Smooth muscle cell (in vitro differentiated cells): ENCODE measurements at regions not wholly inside any gene's neighbourhood (a gene's known extent, or its start where the extent isn't known, plus 50 kb on each side); places are given as distances from the start of the nearest gene placed in this dataset.

ENCODE experiments used
- DNase-seq: peaks from one replicate; lab custom pipeline; 2025; ENCODE audit not compliant: unreplicated experiment; lab: John Stamatoyannopoulos, UW
- H2AFZ ChIP-seq: fragments of 200-600 bp; sonication (generic); 2 replicates; pipeline ENCODE4 v1.6.0; 2016; ENCODE audit warnings: antibody characterized with exemption, low read depth, mild to moderate bottlenecking
- H3F3A ChIP-seq: fragments of 200-600 bp; sonication (generic); 2 replicates; pipeline ENCODE4 v1.6.0; 2017; ENCODE audit warnings: antibody characterized with exemption, low read depth
- H3K27ac ChIP-seq: fragments of 200-600 bp; sonication (generic); 2 replicates; pipeline ENCODE4 v1.5.1; 2016; ENCODE audit warnings: low read depth, mild to moderate bottlenecking
- H3K27me3 ChIP-seq: fragments of 200-600 bp; sonication (generic); 2 replicates; pipeline ENCODE4 v1.6.1; 2016; ENCODE audit warnings: low read depth, mild to moderate bottlenecking
- H3K36me3 ChIP-seq: fragments of 200-600 bp; sonication (generic); 2 replicates; pipeline ENCODE4 v1.5.1; 2016; ENCODE audit warnings: low read depth
- H3K4me1 ChIP-seq: fragments of 200-600 bp; sonication (generic); 2 replicates; pipeline ENCODE4 v1.5.1; 2016; ENCODE audit warnings: low read depth
- H3K4me2 ChIP-seq: fragments of 200-600 bp; sonication (generic); 2 replicates; pipeline ENCODE4 v1.6.0; 2016; ENCODE audit warnings: mild to moderate bottlenecking
- H3K4me3 ChIP-seq: fragments of 200-600 bp; sonication (generic); 2 replicates; pipeline ENCODE4 v1.5.1; 2016; ENCODE audit warnings: mild to moderate bottlenecking
- H3K79me2 ChIP-seq: fragments of 200-600 bp; sonication (generic); 2 replicates; pipeline ENCODE4 v1.6.0; 2016; ENCODE audit warnings: low read depth, mild to moderate bottlenecking
- H3K9ac ChIP-seq: fragments of 200-600 bp; sonication (generic); 2 replicates; pipeline ENCODE4 v1.6.0; 2016; ENCODE audit warnings: low read depth
- H3K9me3 ChIP-seq: fragments of 200-600 bp; sonication (generic); replicated peaks from 2 replicates; pipeline ENCODE4 v1.5.1; 2016; ENCODE audit warnings: low read depth
- H4K20me1 ChIP-seq: fragments of 200-600 bp; sonication (generic); 2 replicates; pipeline ENCODE4 v1.6.0; 2016; ENCODE audit warnings: low read depth
- WGBS: methylation state at CpG from one replicate; pipeline ENCODE4 v1.1.7; 2016; ENCODE audit warnings: low lambda C conversion rate; 5-methylcytosine and 5-hydroxymethylcytosine counted together
- TF ChIP-seq, protein P1 (sequence below): fragments of 200-600 bp; sonication (generic); IDR thresholded peaks from 2 replicates; pipeline ENCODE4 v1.5.1; 2017; ENCODE audit warnings: borderline replicate concordance, mild to moderate bottlenecking, antibody characterized with exemption; ENCODE audit not compliant: insufficient read depth, poor library complexity, severe bottlenecking

DNA sequence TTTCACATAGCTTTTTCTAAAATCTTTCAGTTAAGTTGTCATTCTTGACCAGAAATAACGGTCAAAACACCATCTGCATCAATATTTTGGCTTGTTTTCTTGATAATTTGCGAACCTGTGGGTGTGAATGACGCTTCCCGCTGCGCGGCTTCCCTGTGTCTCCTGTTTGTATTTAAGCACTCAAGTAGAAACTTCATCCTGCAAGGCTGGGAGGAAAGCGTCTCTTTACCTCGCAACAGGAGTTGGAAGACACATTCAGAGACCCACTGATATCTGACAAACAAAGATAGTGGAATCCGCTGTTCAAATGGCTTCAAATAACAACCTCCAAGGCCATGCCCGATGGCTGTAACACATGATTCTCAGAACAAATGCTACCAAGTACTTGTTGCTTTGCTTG is 704.9 kb downstream of the DCDC2C start:
- Histone ChIP-seq H3K9me3 (no peaks in the 10 kb centered on the region), H3K27me3 (no peaks in the 10 kb centered on the region), H2AFZ (no peak overlapping the region), H3K9ac (no peak overlapping the region), H3K27ac (no peak overlapping the region), H3K79me2 (no peaks in the 10 kb centered on the region), H4K20me1 (no peaks in the 10 kb centered on the region), H3K4me2 (no peak overlapping the region), H3K36me3 (no peaks in the 10 kb centered on the region), H3K4me1 (peaks cover 6% of the 10 kb centered on the region), H3K4me3 (no peak overlapping the region), H3F3A (no peaks in the 10 kb centered on the region)
- DNase-seq = no peak
- 88% methylated on average over 10 of the region's 10 CpGs for WGBS
- TF ChIP-seq, protein P1, sequence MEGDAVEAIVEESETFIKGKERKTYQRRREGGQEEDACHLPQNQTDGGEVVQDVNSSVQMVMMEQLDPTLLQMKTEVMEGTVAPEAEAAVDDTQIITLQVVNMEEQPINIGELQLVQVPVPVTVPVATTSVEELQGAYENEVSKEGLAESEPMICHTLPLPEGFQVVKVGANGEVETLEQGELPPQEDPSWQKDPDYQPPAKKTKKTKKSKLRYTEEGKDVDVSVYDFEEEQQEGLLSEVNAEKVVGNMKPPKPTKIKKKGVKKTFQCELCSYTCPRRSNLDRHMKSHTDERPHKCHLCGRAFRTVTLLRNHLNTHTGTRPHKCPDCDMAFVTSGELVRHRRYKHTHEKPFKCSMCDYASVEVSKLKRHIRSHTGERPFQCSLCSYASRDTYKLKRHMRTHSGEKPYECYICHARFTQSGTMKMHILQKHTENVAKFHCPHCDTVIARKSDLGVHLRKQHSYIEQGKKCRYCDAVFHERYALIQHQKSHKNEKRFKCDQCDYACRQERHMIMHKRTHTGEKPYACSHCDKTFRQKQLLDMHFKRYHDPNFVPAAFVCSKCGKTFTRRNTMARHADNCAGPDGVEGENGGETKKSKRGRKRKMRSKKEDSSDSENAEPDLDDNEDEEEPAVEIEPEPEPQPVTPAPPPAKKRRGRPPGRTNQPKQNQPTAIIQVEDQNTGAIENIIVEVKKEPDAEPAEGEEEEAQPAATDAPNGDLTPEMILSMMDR = no peak

- Histone ChIP-seq H4K20me1 (no peaks in the 10 kb centered on the region), H3K27me3 (no peaks in the 10 kb centered on the region), H3K9me3 (no peaks in the 10 kb centered on the region), H3F3A (no peaks in the 10 kb centered on the region), H3K9ac (no peak overlapping the region), H3K4me3 (no peak overlapping the region), H2AFZ (no peak overlapping the region), H3K4me2 (no peak overlapping the region), H3K4me1 (peaks cover 6% of the 10 kb centered on the region), H3K36me3 (no peaks in the 10 kb centered on the region), H3K27ac (no peak overlapping the region), H3K79me2 (no peaks in the 10 kb centered on the region)
- 90% methylated on average over 9 of the region's 9 CpGs for WGBS
- TF ChIP-seq, protein P1 = no peak
- no peak for DNase-seq
Observed at GRCh38 chr2:4412637-4413187, 709.3 kb downstream of the DCDC2C start.

DNA sequence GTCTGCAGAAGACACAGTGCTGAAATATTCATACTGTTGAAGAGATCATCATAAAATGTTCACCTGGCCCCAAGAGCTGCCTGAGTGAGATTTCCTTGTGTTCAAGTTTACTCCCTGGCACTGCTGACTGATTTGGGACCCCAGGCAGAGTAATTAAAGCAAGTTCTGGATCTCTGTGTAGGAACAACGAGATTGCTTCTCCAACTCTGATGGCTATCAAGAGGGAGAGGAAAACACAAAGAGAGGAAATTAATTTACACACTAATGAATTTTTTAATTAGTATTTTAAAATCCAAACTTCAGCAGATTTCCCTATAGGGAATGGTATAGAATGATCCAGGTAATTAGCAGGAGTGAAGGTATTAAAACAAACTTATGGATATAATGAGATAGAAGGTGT is 711.8 kb downstream of the DCDC2C start:
- no peak overlapping the region for H2AFZ ChIP-seq
- no peaks in the 10 kb centered on the region for H4K20me1 ChIP-seq
- H3K27ac ChIP-seq = no peak overlapping the region
- H3K9me3 ChIP-seq = no peaks in the 10 kb centered on the region
- H3K36me3 ChIP-seq = no peaks in the 10 kb centered on the region
- H3K79me2 ChIP-seq = no peaks in the 10 kb centered on the region
- H3K4me2 ChIP-seq = no peak overlapping the region
- H3K4me1 ChIP-seq = no peaks in the 10 kb centered on the region
- no peaks in the 10 kb centered on the region for H3F3A ChIP-seq
- no peaks in the 10 kb centered on the region for H3K27me3 ChIP-seq
- WGBS = 63% methylated on average over 1 of the region's 1 CpG
- DNase-seq = no peak
- TF ChIP-seq, protein P1 = no peak
- no peak overlapping the region for H3K9ac ChIP-seq
- H3K4me3 ChIP-seq = no peak overlapping the region

GRCh38 chr2:4415810-4416413 is 712.5 kb downstream of the DCDC2C start:
- Histone ChIP-seq H3K4me1 (no peaks in the 10 kb centered on the region), H3K9me3 (no peaks in the 10 kb centered on the region)
- 94% methylated on average over 1 of the region's 1 CpG for WGBS

More at GRCh38 chr2:4415810-4416413, 712.5 kb downstream of the DCDC2C start:
- no peaks in the 10 kb centered on the region for H3K36me3 ChIP-seq
- H3K9ac ChIP-seq = no peak overlapping the region
- H3K4me3 ChIP-seq = no peak overlapping the region
- H3K27me3 ChIP-seq = no peaks in the 10 kb centered on the region
- no peaks in the 10 kb centered on the region for H3F3A ChIP-seq
- TF ChIP-seq, protein P1 = no peak
- H3K79me2 ChIP-seq = no peaks in the 10 kb centered on the region
- H2AFZ ChIP-seq = no peak overlapping the region
- H4K20me1 ChIP-seq = no peaks in the 10 kb centered on the region
- no peak overlapping the region for H3K27ac ChIP-seq
- no peak for DNase-seq
- H3K4me2 ChIP-seq = no peak overlapping the region
